ENCODE measurements at regions not wholly inside any gene's neighbourhood (a gene's known extent, or its start where the extent isn't known, plus 50 kb on each side); places are given as distances from the start of the nearest gene placed in this dataset.

- no peak for DNase-seq (ENCODE audit: low read depth in 2 of 3, low spot score in 2 of 3)
Measured at GRCh38 chr2:64850642-64851041, 138.6 kb upstream of the SLC1A4 start.

- DNase-seq (ENCODE audit: low read depth in 2 of 3, low spot score in 2 of 3) = no peak
Measured at GRCh38 chr2:64852771-64853241, 136.4 kb upstream of the SLC1A4 start.

GRCh38 chr2:64853306-64853705 lies 135.9 kb upstream of the SLC1A4 start:
- DNase-seq (ENCODE audit: low read depth in 2 of 3, low spot score in 2 of 3) = no peak

- no peak for DNase-seq (ENCODE audit: low read depth in 2 of 3, low spot score in 2 of 3)
Measured at GRCh38 chr2:64853894-64854293, 135.3 kb upstream of the SLC1A4 start.

GRCh38 chr2:64854773-64855237 lies 134.4 kb upstream of the SLC1A4 start:
- DNase-seq (ENCODE audit: low read depth in 2 of 3, low spot score in 2 of 3) = no peak

GRCh38 chr2:64857581-64858471 lies 131.4 kb upstream of the SLC1A4 start:
- DNase-seq (ENCODE audit: low read depth in 2 of 3, low spot score in 2 of 3) = no peak

GRCh38 chr2:64858541-64859311 lies 130.5 kb upstream of the SLC1A4 start:
- no peak for DNase-seq (ENCODE audit: low read depth in 2 of 3, low spot score in 2 of 3)

GRCh38 chr2:64859312-64860212 lies 129.6 kb upstream of the SLC1A4 start:
- no peak for DNase-seq (ENCODE audit: low read depth in 2 of 3, low spot score in 2 of 3)

- no peak for DNase-seq (ENCODE audit: low read depth in 2 of 3, low spot score in 2 of 3)
Measured at GRCh38 chr2:64860276-64860885, 128.8 kb upstream of the SLC1A4 start.

- no peak for DNase-seq (ENCODE audit: low read depth in 2 of 3, low spot score in 2 of 3)
Measured at GRCh38 chr2:64860936-64861335, 128.3 kb upstream of the SLC1A4 start.

GRCh38 chr2:64861452-64862397 lies 127.5 kb upstream of the SLC1A4 start:
- no peak for DNase-seq (ENCODE audit: low read depth in 2 of 3, low spot score in 2 of 3)

- DNase-seq (ENCODE audit: low read depth in 2 of 3, low spot score in 2 of 3) = no peak
Measured at GRCh38 chr2:64862623-64863022, 126.6 kb upstream of the SLC1A4 start.

- no peak for DNase-seq (ENCODE audit: low read depth in 2 of 3, low spot score in 2 of 3)
Measured at GRCh38 chr2:64863097-64863820, 125.9 kb upstream of the SLC1A4 start.

GRCh38 chr2:64865073-64865830 lies 123.9 kb upstream of the SLC1A4 start:
- peak; percentile 30 to 39 (median 36) for DNase-seq (ENCODE audit: low read depth in 2 of 3, low spot score in 2 of 3)

- no peak for DNase-seq (ENCODE audit: low read depth in 2 of 3, low spot score in 2 of 3)
Measured at GRCh38 chr2:64865831-64866345, 123.3 kb upstream of the SLC1A4 start.

GRCh38 chr2:64866797-64867196 lies 122.4 kb upstream of the SLC1A4 start:
- DNase-seq (ENCODE audit: low read depth in 2 of 3, low spot score in 2 of 3) = no peak

- no peak for DNase-seq (ENCODE audit: low read depth in 2 of 3, low spot score in 2 of 3)
Measured at GRCh38 chr2:64867253-64867996, 121.8 kb upstream of the SLC1A4 start.
